ENCODE measurements at regions not wholly inside any gene's neighbourhood (a gene's known extent, or its start where the extent isn't known, plus 50 kb on each side); places are given as distances from the start of the nearest gene placed in this dataset.

- H2AFZ ChIP-seq (ENCODE audit: insufficient read depth, low read depth, low read length, poor library complexity, severe bottlenecking) = peak overlapping the region; percentile 71
- Mint-ChIP-seq H3K27me3 (peaks cover 66% of the 10 kb centered on the region), H3K27ac (no peak overlapping the region), H3K4me1 (peaks cover 24% of the 10 kb centered on the region), H3K4me3 (peak overlapping the region; percentile 85), H3K9me3 (ENCODE audit: insufficient read depth) (no peaks in the 10 kb centered on the region)
- peak overlapping the region; percentile 80 for H3K4me2 ChIP-seq (replicated peaks; ENCODE audit: low read depth, low read length, poor library complexity, severe bottlenecking)
- 2% methylated on average over 44 of the region's 46 CpGs for WGBS (ENCODE audit: insufficient coverage)
- ChIA-PET POLR2A (no interaction called here), CTCF (no interaction called here)
- ATAC-seq (ENCODE audit: low read depth) (no peak), DNase-seq (peak; percentile 47)
- intact Hi-C loops (cut with micrococcal nuclease) = no loop called here
- H3K9me3 ChIP-seq (ENCODE audit: control extremely low read depth in 1 of 3, control insufficient read depth in 2 of 3, insufficient read depth in 1 of 3, low read length in 2 of 3) = peaks cover 0 to 33% (median 0%) of the 10 kb centered on the region in 3 donors
- no peaks in the 10 kb centered on the region for H3K36me3 ChIP-seq (replicated peaks in 1 of 2; ENCODE audit: control extremely low read depth in 1 of 2, control insufficient read depth in 1 of 2, extremely low read depth in 1 of 2, insufficient read depth in 2 of 2, low read length in 1 of 2)
- TF ChIP-seq EZH2 (IDR thresholded peaks at IDR 0.05; ENCODE audit: borderline replicate concordance, insufficient read depth, low read depth, low read length, poor library complexity, severe bottlenecking) (no peak), CTCF (IDR thresholded peaks at IDR 0.05) (no peak)
- H3K4me1 ChIP-seq (ENCODE audit: control insufficient read depth in 2 of 2, insufficient read depth in 2 of 2, low read length in 2 of 2) = peaks cover 24 to 27% of the 10 kb centered on the region in 2 donors
- H3K27ac ChIP-seq (ENCODE audit: low read length in 2 of 2) = no peak overlapping the region
- H3K4me3 ChIP-seq (ENCODE audit: control extremely low read depth in 1 of 5, extremely low read depth in 1 of 5, insufficient read depth in 1 of 5, low read depth in 2 of 5, low read length in 4 of 5) = peak overlapping the region in 3 of 5 experiments; percentile 29 to 54 (median 31)
- H4K20me1 ChIP-seq (ENCODE audit: control insufficient read depth, insufficient read depth, low read length, poor library complexity, severe bottlenecking) = no peaks in the 10 kb centered on the region
- H3K79me2 ChIP-seq (ENCODE audit: control insufficient read depth, insufficient read depth, low read length) = no peaks in the 10 kb centered on the region
- H3K9ac ChIP-seq (ENCODE audit: low read length) = peak overlapping the region; percentile 58
- peaks cover 0 to 78% (median 43%) of the 10 kb centered on the region in 4 experiments for H3K27me3 ChIP-seq (replicated peaks in 1 of 4; ENCODE audit: control extremely low read depth in 1 of 4, control insufficient read depth in 3 of 4, insufficient read depth in 4 of 4, low read length in 3 of 4)
Measured at GRCh38 chr10:100654782-100655325, 90.5 kb upstream of the PAX2 start.

- ChIA-PET CTCF (interaction anchor here (0.6 kb wide), 1 partner anchor 43 kb away, joined by 5 read pairs; no protein-coding TSS in a partner anchor), POLR2A (no interaction called here)
- ATAC-seq (ENCODE audit: low read depth) (no peak), DNase-seq (no peak)
- H3K27me3 Mint-ChIP-seq = peaks cover 66% of the 10 kb centered on the region
- Histone ChIP-seq H3K4me2 (replicated peaks; ENCODE audit: low read depth, low read length, poor library complexity, severe bottlenecking) (peak overlapping the region; percentile 80), H3K4me3 (ENCODE audit: control extremely low read depth in 1 of 5, extremely low read depth in 1 of 5, insufficient read depth in 1 of 5, low read depth in 2 of 5, low read length in 4 of 5) (peak overlapping the region in 3 of 5 experiments; percentile 2 to 54 (median 29)), H3K4me1 (ENCODE audit: control insufficient read depth in 2 of 2, insufficient read depth in 2 of 2, low read length in 2 of 2) (peaks cover 24 to 27% of the 10 kb centered on the region in 2 donors), H3K27ac (ENCODE audit: low read length in 2 of 2) (no peak overlapping the region), H2AFZ (ENCODE audit: insufficient read depth, low read depth, low read length, poor library complexity, severe bottlenecking) (peak overlapping the region; percentile 71), H4K20me1 (ENCODE audit: control insufficient read depth, insufficient read depth, low read length, poor library complexity, severe bottlenecking) (no peaks in the 10 kb centered on the region), H3K9me3 (ENCODE audit: control extremely low read depth in 1 of 3, control insufficient read depth in 2 of 3, insufficient read depth in 1 of 3, low read length in 2 of 3) (peaks cover 0 to 36% (median 0%) of the 10 kb centered on the region in 3 donors), H3K79me2 (ENCODE audit: control insufficient read depth, insufficient read depth, low read length) (no peaks in the 10 kb centered on the region), H3K9ac (ENCODE audit: low read length) (peak overlapping the region; percentile 58), H3K36me3 (replicated peaks in 1 of 2; ENCODE audit: control extremely low read depth in 1 of 2, control insufficient read depth in 1 of 2, extremely low read depth in 1 of 2, insufficient read depth in 2 of 2, low read length in 1 of 2) (no peaks in the 10 kb centered on the region), H3K27me3 (replicated peaks in 1 of 4; ENCODE audit: control extremely low read depth in 1 of 4, control insufficient read depth in 3 of 4, insufficient read depth in 4 of 4, low read length in 3 of 4) (peaks cover 0 to 80% (median 45%) of the 10 kb centered on the region in 4 experiments)
- WGBS (ENCODE audit: insufficient coverage) = 11% methylated on average over 17 of the region's 20 CpGs
- peaks cover 24% of the 10 kb centered on the region for H3K4me1 Mint-ChIP-seq
- H3K4me3 Mint-ChIP-seq = peak overlapping the region; percentile 85
- TF ChIP-seq EZH2 (IDR thresholded peaks at IDR 0.05; ENCODE audit: borderline replicate concordance, insufficient read depth, low read depth, low read length, poor library complexity, severe bottlenecking) = no peak
- TF ChIP-seq CTCF (IDR thresholded peaks at IDR 0.05) = no peak
- H3K27ac Mint-ChIP-seq = no peak overlapping the region
- intact Hi-C loops (cut with micrococcal nuclease) = no loop called here
- no peaks in the 10 kb centered on the region for H3K9me3 Mint-ChIP-seq (ENCODE audit: insufficient read depth)
Measured at GRCh38 chr10:100655326-100655759, 90.0 kb upstream of the PAX2 start.
